ENCODE measurements at regions not wholly inside any gene's neighbourhood (a gene's known extent, or its start where the extent isn't known, plus 50 kb on each side); places are given as distances from the start of the nearest gene placed in this dataset.
"Not testable (repeated sequence)": the region's sequence is repeated elsewhere in the genome, so short reads cannot be mapped to it uniquely, and the experiment has no call there.

DNA sequence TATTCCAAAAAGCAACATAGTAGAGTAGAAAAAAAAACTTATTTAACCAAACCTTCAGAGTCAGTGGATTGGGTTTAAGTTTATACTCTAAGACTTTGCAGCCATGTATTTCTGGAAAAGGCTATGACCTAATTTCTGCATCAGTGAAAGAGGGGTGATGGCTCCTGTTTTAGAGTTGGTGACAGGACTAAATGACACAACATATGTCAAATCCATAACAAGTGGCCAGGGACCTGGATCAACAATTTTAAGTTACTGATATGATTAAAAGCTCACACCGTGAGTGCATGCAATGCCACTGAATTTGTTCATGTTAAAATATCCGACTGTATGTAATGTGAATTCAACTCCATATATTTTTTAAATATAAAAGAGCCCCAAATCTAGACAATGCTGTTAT, 390.6 kb downstream of the TNS3 start:
- DNase-seq (ENCODE audit: extremely low read depth, low read depth): no peak

DNA sequence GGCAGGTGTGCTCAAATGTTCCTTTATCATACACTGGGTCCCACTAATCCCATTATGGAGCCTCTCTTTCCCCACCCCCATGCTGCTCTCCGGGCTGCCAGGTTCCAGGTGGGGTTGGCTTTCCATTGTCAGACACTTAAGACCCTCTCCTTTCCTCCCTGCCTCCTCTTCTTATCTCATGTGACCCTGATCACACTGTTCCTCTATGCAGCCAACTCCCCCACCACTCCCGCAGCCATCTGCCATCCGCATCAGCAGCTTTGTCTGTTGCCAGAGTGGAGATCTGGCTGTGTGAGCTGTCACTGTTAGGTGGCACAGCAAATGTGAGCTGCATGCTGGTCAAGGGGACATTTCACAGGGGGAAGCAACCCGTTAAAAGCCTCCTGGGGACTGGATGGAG, 391.4 kb downstream of the TNS3 start:
- DNase-seq (ENCODE audit: extremely low read depth, low read depth): no peak

DNA sequence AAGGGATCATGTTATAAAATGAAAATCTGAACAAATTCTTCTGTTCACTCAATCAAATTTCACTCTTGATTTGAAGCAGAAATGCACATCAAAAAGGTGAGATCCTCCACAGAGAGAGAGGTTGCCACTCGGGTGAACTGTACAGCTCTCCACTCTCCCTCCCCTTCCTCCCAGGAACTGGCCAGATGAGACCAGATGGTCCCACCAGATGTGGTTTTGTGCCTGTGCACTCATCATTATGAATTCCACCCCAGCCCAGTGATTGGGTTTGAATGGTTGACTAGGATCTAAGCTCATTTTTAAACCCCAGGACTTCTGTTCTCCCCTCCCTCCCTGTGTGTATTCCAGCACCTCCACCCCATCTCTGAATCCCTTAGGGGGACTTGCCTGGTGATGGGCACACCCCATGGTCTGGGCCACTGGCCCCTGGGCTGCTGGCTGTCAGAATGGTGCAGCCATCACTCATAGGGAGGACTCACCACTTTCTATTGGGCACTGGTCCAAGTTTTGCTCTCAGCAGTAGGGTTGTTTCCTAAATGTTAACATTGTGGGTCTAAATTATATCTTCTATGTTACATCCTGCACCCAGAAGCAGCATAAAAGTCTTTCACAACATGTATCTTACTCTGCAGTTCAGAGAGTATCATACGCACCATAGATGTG, 393.1 kb downstream of the TNS3 start:
- DNase-seq (ENCODE audit: extremely low read depth, low read depth): no peak

DNA sequence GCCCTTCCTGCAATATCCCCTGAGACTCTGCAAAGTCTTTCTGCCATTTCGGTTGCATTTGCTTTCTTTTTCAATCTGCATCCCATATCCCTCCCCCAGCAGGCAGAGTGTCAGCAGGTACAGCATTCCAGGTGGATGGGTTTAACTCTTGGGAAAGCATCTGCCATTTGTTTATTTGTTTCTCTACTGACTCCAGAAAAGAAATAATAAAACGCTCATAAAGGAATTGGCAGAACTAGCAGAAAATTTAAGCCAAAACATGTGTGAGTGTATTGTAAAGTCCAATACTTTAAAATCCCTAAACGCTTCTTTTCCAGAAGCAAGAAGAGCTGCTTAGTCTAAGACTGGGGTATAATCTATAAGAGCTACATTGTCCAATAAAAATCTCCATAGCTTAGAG, 393.8 kb downstream of the TNS3 start:
- no peak for DNase-seq (ENCODE audit: extremely low read depth, low read depth)

DNA sequence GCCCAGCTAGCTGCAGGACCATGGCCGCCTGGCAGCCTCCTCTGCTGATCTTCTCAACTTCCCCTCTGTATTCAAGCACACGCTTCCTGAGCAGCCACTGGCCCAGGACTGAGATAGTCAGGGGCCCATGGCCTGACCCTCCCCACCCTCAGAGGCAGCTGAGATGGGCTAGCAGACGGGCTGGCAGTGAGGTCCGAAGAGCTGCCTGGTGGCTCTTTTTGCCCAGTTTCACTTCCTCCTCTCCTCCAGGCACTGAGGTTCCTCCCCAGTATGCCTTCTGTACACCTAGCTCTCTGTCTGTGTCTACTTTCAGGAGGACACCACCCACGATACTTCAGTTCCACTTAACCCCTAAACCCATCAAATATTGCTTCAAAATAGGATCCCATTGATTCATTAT, 395.6 kb downstream of the TNS3 start:
- no peak for DNase-seq (ENCODE audit: extremely low read depth, low read depth)

DNA sequence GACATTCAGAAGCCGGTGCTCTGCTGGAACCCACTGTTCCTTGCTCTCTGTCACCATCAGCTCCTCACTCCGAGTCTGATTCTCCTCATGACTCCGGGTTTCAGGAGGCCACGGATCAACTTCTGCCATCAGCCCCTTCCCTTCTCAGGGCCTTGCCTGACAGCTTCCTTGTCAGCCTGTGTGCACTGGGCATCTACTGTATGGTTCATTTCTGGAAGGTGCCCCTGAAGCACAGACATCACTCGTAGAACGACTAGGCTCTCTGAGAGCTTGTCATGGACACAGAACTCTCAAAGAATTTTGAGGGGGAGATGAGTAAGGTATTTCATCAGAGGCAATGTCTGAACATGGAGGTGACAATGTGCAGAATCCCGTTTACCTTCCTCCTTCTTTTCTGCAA, 396.1 kb downstream of the TNS3 start:
- no peak for DNase-seq (ENCODE audit: extremely low read depth, low read depth)

DNA sequence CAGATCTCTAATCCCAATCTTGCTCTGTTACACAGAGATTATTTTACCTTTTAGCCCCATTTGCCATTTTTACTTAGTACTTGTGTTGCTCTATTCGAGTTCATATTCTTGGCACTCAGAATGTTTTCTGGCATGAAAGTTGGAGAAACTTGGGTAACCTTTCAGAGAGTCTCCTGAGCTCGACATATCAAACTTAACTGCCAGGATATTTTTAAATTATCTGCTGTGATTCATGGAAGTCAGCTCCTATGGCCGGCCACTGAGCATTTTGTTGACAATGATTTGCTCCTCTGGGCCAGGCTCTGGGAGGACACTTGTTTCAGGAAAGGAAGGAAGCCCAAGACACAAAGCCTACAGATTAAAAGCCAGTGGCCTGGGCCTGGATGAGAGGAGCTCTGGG, 396.7 kb downstream of the TNS3 start:
- DNase-seq (ENCODE audit: extremely low read depth, low read depth): no peak

DNA sequence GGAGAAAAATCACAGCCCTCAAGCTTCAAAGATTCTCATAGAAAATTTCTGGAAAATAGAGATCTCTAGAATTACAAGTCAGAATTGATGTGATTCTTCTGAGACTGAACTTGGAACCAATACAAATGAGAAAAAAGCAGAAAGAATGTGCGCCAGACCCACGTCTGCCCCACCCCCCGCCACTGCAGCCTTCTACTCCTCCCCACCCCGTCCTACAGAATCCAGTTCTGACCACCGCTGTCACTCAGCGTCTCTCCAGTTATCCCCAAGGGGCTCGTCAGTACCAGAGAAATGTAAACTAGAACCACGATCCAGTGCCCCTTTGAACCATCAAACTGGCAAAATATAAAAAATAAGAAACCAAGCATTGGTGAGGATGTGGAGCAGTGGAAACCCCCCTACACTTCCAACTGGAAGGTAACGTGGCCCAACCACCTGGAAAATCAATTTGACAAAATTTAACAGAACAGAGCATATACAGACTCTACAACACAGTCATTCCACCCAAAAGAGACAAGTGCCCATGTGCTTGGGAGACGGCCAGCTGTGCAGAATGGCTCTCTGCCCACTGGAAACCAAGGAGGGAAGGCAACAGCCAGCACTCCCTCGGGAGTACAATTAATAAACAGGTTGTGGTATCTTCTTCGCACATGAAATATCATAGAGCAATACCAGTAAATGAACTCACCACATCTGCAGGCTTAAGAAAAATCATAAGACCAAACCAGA, 397.9 kb downstream of the TNS3 start:
- no peak for DNase-seq (ENCODE audit: extremely low read depth, low read depth)

DNA sequence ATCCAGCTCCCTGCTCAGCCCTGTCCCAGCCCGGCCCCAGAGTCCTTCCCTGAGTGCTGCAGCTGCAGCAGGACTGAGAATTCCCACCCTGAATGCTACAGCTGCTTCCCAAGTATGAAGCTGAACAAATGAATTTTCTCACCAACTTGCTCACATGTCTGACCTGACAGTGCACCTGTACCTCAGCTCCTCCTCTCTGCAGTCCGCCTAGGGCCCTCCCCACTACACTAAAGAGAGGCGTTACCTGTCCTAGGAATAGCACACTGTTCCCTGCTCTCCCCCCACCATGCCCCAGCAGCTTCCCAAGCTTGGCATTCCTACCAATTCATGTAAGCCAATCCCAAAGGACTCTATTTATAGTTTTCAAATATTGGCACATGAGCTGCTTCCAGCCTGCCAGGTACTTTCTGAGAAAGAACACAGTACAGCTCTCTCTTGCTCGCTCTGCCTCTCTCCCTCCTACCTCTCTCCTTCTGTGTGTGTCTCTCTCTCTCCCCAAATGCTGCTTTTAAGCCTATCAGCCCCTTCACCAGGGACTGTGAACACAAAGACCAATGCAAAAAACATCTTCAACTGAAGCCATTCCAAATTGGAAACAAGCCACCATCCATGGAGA, 400.1 kb downstream of the TNS3 start:
- DNase-seq (ENCODE audit: extremely low read depth, low read depth): no peak

DNA sequence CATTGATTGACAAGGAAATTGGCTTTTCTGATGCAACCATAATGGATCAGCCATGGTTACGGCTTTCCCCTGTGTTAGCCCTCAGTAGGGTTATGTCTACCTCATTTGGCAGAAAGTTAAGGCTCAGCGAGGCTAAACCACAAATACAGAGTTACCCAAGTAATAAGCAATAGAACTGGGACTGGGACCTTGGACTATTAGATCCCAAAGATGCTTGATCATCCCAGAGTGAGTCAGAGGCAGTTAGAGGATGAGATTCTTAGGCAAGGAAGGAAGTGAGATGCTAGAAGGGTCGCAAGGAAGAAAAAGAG, 401.4 kb downstream of the TNS3 start:
- no peak for DNase-seq (ENCODE audit: extremely low read depth, low read depth)

DNA sequence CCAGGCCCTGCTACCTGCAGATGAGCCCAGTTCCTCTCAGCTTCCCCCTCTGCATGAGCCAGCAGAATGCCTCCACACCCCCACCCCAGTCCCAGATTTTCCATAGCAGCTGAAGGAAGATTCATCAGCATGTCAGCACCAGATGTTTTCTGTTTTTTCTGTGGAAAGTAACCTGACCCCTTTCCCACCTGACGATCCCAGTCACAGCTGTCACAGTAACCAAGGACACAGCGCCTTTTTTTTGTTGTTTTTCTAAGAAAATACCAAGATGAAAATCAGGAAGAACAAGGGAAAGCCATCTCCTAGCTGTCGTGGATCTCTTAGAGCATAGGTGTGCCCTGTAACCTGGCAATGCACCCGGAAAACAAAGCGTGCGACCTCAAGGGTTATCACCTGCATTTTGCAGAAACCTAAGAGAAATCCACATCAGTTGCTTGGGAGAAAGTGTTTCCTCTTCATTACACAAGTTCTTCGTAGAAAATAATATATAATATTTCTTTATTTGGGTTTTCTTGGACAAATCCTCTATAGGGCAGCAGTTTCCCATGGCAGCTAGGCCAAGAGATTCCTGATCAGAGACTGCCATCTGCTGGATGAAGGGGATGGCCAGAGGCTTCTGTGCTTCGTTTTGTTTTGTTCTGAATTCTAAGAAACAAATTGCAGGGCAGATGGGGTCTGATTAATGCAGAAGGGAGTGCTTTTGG, 401.9 kb downstream of the TNS3 start:
- peak; percentile 70 for DNase-seq (ENCODE audit: extremely low read depth, low read depth)

DNA sequence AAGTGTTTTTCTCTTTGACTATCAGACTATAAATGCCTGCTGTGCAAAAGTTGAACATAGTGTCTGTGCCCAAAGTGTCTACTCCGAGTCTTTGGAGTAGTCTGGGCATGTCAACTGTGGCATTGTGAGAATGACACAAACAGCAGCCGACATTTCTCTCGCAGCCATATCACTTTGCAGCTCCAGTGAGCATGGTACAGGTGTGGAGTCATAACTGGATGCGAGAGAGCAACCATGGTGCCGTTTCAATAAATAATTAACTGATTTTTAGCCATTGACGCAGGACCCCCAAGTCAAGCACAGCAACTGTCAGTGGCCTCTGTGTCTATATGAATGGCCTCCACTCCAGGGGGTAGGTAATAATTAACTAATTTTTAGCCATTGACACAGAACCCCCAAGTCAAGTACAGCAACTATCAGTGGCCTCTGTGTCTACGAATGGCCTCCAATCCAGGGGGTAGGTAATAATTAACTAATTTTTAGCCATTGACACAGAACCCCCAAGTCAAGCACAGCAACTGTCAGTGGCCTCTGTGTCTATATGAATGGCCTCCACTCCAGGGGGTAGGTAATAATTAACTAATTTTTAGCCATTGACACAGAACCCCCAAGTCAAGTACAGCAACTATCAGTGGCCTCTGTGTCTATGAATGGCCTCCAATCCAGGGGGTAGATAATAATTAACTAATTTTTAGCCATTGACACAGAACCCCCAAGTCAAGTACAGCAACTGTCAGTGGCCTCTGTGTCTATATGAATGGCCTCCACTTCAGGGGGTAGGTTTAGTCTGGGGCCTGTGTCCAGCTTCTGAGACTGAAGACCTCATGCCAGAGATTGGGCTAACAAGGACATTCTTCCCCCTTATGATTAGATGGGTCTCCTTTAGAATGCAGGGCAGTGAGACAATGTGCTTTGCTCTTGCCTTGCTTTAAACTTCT, 409.0 kb downstream of the TNS3 start:
- not testable (repeated sequence) for DNase-seq (ENCODE audit: extremely low read depth, low read depth)

DNA sequence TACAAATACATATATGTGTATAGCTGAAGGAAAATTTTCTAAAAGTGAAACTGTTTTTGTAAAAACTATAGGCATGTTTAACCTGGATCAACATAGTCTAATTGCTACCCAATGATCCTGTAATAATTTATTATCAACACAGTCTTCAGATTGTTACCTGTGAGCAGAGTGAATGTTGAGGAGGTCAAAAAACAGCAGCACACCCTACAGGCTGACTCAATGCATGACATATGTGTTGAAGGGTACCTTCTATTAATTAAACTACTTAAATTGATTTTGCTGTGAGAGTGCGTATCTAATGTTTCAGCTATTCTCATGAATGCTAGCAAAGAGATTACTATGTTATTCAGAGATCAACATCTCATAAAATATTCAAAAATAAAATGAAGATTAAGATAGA, 411.4 kb downstream of the TNS3 start:
- DNase-seq (ENCODE audit: extremely low read depth, low read depth): no peak

DNA sequence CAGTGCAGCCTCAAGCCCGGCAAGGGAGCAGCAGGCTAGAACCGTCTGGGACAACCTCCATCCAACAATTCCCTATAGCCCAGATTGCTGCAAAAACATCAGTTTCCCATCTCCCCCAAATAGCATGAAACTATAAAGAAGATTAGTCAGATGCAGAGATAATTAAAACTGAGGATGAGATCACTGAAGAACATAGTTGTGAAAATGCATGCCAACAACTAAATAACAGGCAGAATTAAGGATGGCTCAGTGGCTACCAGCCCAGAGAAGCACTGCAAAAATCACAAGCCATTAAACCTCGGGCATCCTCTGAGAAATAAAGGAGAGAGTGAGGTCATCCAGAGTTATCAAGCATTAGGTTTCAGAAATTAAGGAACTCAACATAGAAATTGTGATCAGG, 427.1 kb downstream of the TNS3 start:
- no peak for DNase-seq (ENCODE audit: extremely low read depth, low read depth)

DNA sequence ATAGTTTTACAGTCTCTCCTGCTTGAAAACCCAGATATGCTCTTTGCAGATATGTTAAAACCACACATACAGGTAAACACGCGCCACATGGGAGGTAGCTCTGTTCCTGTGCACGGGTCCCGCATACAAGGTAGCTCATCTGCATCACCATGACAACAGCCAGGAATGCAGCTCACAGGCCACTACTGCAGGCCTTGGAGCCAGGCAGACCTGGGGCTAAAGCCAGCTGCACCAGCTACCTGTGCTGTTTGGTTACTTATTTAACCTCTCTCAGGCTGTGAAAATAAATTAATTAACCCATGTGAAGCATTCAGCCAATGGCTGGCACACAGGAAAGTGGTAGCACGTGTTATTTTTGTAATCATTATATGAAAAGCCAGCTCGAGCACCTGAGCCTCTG, 428.3 kb downstream of the TNS3 start:
- DNase-seq (ENCODE audit: extremely low read depth, low read depth): no peak

DNA sequence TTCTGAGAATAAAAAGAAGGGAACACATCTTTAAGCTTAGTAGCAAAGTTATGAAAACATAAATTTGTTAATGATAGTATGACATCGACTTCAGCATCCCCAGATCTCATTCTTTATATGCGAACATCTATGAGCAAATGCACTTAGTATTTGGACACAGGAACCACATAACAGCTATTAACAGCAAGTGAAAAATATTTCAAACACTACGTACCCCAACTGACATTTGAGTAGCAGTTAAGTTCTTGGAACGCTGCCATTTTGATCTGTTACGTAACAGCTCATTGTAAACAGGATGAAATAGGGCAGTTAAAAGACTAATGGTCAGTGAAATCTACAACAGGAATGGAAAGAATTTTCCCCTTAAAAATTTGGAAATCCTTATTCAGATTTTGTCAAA, 428.9 kb downstream of the TNS3 start:
- peak; percentile 75 for DNase-seq (ENCODE audit: extremely low read depth, low read depth)

DNA sequence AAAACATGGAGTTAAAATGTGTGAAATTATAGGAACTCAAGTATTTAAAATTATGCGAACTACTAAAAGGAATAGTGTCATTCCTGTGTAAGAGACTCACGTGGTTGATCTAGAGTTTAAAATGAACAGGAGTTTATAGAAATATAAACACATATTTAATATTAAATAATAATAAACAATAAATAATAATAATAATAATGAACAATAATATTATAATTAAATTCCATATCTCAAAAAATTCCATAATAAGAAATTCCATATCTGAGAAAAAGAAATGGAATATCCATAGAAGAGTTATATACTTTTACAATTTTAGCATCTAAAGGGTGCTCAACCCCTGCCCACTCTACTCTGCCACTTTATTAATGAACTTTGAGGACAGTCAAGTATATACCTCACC, 429.6 kb downstream of the TNS3 start:
- no peak for DNase-seq (ENCODE audit: extremely low read depth, low read depth)

DNA sequence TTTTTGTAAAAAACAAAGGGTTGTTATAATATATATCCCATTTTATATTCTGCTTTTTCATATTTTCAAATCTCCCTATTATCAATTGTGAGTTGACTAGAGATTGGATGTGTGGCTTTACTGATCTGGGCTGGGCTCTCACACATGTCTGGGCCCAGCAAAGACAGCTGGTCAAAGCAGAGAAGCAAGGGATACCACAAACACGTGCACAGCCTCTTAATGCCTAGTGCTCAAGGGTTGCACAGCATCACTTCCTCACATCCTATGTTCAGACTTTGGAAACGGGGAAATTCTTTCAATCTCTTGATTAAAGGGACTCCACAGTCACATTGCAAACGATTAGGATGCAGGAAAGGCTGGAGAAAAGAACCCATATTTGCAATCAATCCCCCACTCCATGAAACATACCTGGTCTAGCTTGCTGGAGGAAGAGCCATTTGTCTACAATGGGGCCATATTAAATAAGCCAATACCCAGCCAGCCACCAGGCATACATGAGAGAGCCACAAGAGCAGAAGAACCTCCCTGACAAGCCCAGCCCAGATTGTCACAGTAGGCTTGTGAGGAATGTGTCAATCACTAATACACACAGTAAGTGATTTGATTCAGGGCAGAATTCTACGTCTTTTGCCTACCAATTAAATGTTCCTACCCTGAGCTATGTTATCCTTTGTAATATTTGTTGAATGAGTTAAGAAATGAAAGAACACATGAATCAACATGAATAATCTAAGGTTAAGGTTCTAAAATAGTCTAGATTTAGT, 431.2 kb downstream of the TNS3 start:
- DNase-seq (ENCODE audit: extremely low read depth, low read depth): no peak

DNA sequence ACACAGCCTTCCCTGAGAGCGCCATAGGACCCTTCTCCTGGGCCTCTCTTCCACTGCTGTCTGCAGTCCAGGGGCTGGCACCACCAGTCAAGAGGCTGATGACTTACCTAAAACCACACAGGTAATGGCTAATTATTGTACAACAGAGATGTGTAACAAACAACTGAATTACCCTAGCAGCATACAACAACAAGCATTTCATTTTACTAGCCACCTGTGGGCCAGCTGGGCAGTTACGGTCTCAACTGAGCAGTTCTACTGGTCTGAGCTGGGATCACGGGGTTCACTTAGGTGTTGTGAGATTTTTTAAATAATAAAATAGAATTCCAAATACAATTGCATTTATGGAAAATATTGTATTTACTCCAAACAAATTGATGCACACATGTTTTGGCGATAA, 431.9 kb downstream of the TNS3 start:
- no peak for DNase-seq (ENCODE audit: extremely low read depth, low read depth)

Measured in NCI-H460 (cell line).